ENCODE measurements at regions not wholly inside any gene's neighbourhood (a gene's known extent, or its start where the extent isn't known, plus 50 kb on each side); places are given as distances from the start of the nearest gene placed in this dataset.

GRCh38 chr4:1576304-1576960 lies 107.7 kb downstream of the FAM53A start:
- peak overlapping the region in 1 of 3 experiments; percentile 36 for H3K4me3 Mint-ChIP-seq
- TF ChIP-seq CTCF (IDR thresholded peaks at IDR 0.05; ENCODE audit: unreplicated experiment in 3 of 3) = no peak
- H3K27me3 Mint-ChIP-seq (ENCODE audit: low read depth) = peaks cover 68% of the 10 kb centered on the region
- no peak overlapping the region for H3K27ac Mint-ChIP-seq
- H3K36me3 Mint-ChIP-seq (ENCODE audit: low read depth) = no peaks in the 10 kb centered on the region
- peaks cover 8% of the 10 kb centered on the region for H3K4me1 Mint-ChIP-seq
- peaks cover 2% of the 10 kb centered on the region for H3K9me3 Mint-ChIP-seq

- H3K27ac Mint-ChIP-seq = no peak overlapping the region
- peaks cover 65% of the 10 kb centered on the region for H3K27me3 Mint-ChIP-seq (ENCODE audit: low read depth)
- peaks cover 4% of the 10 kb centered on the region for H3K4me1 Mint-ChIP-seq
- H3K36me3 Mint-ChIP-seq (ENCODE audit: low read depth) = no peaks in the 10 kb centered on the region
- H3K9me3 Mint-ChIP-seq = peaks cover 2% of the 10 kb centered on the region
- TF ChIP-seq CTCF (IDR thresholded peaks at IDR 0.05; ENCODE audit: unreplicated experiment in 3 of 3) = no peak
- no peak overlapping the region for H3K4me3 Mint-ChIP-seq
These were observed 108.5 kb downstream of the FAM53A start for GRCh38 chr4:1575418-1576303.

GRCh38 chr4:1574601-1575417 lies 109.3 kb downstream of the FAM53A start:
- no peak overlapping the region for H3K4me3 Mint-ChIP-seq
- no peaks in the 10 kb centered on the region for H3K36me3 Mint-ChIP-seq (ENCODE audit: low read depth)
- TF ChIP-seq CTCF (IDR thresholded peaks at IDR 0.05; ENCODE audit: unreplicated experiment in 3 of 3) = no peak
- no peak overlapping the region for H3K27ac Mint-ChIP-seq
- peaks cover 4% of the 10 kb centered on the region for H3K4me1 Mint-ChIP-seq
- peaks cover 74% of the 10 kb centered on the region for H3K27me3 Mint-ChIP-seq (ENCODE audit: low read depth)
- H3K9me3 Mint-ChIP-seq = peaks cover 2% of the 10 kb centered on the region

- no peak overlapping the region for H3K4me3 Mint-ChIP-seq
- H3K27me3 Mint-ChIP-seq (ENCODE audit: low read depth) = peaks cover 81% of the 10 kb centered on the region
- no peak for TF ChIP-seq CTCF (IDR thresholded peaks at IDR 0.05; ENCODE audit: unreplicated experiment in 3 of 3)
- no peak overlapping the region for H3K27ac Mint-ChIP-seq
- peaks cover 4% of the 10 kb centered on the region for H3K4me1 Mint-ChIP-seq
- H3K9me3 Mint-ChIP-seq = peaks cover 2% of the 10 kb centered on the region
- no peaks in the 10 kb centered on the region for H3K36me3 Mint-ChIP-seq (ENCODE audit: low read depth)
These were observed 110.2 kb downstream of the FAM53A start for GRCh38 chr4:1573830-1574459.

- peaks cover 4% of the 10 kb centered on the region for H3K4me1 Mint-ChIP-seq
- H3K4me3 Mint-ChIP-seq = no peak overlapping the region
- H3K9me3 Mint-ChIP-seq = peaks cover 2% of the 10 kb centered on the region
- no peaks in the 10 kb centered on the region for H3K36me3 Mint-ChIP-seq (ENCODE audit: low read depth)
- peaks cover 77% of the 10 kb centered on the region for H3K27me3 Mint-ChIP-seq (ENCODE audit: low read depth)
- no peak overlapping the region for H3K27ac Mint-ChIP-seq
- TF ChIP-seq CTCF (IDR thresholded peaks at IDR 0.05; ENCODE audit: unreplicated experiment in 3 of 3) = no peak
These were observed 111.0 kb downstream of the FAM53A start for GRCh38 chr4:1572964-1573720.

All from nephron (organoid).